Fibroblast of villous mesenchyme (primary cell): ENCODE measurements at regions not wholly inside any gene's neighbourhood (a gene's known extent, or its start where the extent isn't known, plus 50 kb on each side); places are given as distances from the start of the nearest gene placed in this dataset.
"Not testable (repeated sequence)": the region's sequence is repeated elsewhere in the genome, so short reads cannot be mapped to it uniquely, and the experiment has no call there.

Experiments used
- DNase-seq: peaks from one replicate; pipeline ENCODE4 v3.0.0-alpha.2; 2010; ENCODE audit warnings: low read depth
- H3K4me3 ChIP-seq: 2 replicates; pipeline ENCODE4 v1.5.1; 2011; ENCODE audit warnings: low read depth, mild to moderate bottlenecking, low read length
- TF ChIP-seq, protein P1 (sequence below): IDR thresholded peaks from 2 replicates; pipeline ENCODE4 v1.5.1; 2012; ENCODE audit warnings: low read depth, mild to moderate bottlenecking, low read length; ENCODE audit not compliant: insufficient read depth

DNA sequence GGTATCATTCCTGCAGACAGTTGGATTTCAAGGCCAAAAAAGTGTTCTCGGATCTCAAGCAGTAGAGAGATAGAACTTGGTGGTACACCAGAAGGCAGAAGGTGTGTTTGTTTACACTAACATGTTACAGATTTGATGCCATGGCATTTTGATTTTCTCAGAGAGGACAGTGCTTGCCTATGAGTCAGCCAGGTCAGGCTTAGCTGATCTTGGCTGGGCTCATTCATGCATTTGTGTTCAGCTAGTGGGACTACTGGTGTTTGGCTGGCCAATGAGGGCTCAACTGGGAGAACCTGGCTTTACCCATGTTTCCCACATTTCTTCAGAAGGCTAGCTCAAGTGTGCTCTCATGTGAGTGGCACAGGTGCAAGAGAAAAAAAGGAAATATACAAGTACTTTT, 162.0 kb downstream of the C1D start:
- no peak for DNase-seq
- TF ChIP-seq, protein P1, sequence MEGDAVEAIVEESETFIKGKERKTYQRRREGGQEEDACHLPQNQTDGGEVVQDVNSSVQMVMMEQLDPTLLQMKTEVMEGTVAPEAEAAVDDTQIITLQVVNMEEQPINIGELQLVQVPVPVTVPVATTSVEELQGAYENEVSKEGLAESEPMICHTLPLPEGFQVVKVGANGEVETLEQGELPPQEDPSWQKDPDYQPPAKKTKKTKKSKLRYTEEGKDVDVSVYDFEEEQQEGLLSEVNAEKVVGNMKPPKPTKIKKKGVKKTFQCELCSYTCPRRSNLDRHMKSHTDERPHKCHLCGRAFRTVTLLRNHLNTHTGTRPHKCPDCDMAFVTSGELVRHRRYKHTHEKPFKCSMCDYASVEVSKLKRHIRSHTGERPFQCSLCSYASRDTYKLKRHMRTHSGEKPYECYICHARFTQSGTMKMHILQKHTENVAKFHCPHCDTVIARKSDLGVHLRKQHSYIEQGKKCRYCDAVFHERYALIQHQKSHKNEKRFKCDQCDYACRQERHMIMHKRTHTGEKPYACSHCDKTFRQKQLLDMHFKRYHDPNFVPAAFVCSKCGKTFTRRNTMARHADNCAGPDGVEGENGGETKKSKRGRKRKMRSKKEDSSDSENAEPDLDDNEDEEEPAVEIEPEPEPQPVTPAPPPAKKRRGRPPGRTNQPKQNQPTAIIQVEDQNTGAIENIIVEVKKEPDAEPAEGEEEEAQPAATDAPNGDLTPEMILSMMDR = no peak

DNA sequence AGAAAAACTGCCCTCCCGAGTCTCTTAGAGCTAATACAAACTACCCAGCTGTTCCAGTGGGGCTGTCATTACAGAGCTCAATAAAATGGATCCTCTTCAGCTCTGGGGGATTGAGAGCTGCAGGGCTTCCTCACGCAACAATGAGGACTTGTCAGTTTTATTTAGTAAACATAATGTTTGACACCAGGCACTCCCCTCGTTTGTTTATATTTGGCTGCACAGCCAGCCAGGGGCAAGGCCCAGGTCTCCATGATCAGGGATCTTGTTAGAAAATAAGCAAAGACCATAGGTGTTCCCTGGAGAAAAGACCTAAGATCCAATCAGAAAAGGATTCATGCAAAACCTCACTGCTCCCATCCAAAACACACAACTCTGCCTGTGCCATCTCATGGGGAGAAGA, 158.2 kb downstream of the C1D start:
- DNase-seq = no peak
- TF ChIP-seq, protein P1 = no peak

More for the DNA sequence above, 162.0 kb downstream of the C1D start:
- H3K4me3 ChIP-seq = no peak overlapping the region

DNA sequence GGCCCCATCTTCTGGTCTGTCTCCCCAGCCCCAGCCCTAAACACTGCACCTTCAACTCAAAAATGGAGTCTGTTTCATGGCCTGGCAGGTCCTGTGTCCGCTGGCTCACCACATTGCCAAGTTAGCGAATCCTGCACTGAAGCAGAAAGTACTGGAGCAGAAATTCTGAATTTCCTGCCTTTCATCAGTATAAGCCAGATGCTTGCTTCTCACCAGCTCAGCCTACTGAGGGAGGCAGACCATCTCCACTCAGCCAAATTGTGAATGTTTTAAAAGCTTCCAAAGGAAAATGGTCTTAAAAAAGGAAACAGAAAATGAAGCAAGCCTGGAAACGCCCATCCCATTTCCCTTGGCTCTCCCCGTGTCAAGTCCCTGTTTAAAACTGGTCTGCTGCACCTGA, 157.8 kb downstream of the C1D start:
- TF ChIP-seq, protein P1 = no peak
- no peak for DNase-seq
- H3K4me3 ChIP-seq = no peak overlapping the region

More for the DNA sequence above, 158.2 kb downstream of the C1D start:
- no peak overlapping the region for H3K4me3 ChIP-seq

DNA sequence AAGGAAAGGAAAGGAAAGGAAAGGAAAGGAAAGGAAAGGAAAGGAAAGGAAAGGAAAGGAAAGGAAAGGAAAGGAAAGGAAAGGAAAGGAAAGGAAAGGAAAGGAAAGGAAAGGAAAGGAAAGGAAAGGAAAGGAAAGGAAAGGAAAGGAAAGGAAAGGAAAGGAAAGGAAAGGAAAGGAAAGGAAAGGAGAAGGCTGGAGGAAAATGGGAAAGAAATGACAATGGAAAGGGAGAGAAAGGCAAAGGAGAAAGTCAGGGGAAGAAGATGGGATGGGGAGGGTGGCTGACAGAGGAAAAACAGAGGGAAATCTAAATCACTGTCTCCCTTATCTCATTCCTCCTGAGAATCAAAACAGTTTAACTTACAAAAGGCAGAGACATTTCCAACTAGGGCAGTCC, 156.3 kb downstream of the C1D start:
- not testable (repeated sequence) for H3K4me3 ChIP-seq, DNase-seq

GRCh38 chr2:67917332-67918054, 145.3 kb downstream of the C1D start:
- no peak overlapping the region for H3K4me3 ChIP-seq
- TF ChIP-seq, protein P1 = no peak
- peak; percentile 81 for DNase-seq

DNA sequence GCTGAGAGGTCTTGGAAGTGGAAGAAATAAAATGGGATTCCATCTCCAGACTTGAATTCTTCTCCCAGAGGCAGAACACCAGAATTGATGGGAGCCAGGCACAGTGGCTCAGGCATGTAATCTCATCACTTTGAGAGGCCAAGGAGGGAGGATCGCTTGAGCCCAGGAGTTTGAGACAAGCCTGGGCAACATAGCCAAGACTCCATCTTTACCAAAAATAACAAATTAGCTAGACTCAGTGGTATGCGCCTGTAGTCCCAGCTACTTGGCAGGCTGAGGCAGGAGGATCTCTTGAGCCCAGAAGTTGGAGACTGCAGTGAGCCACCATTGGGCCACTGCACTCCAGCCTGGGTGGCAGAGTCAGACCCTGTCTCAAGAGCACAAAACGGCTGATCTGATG, 144.3 kb downstream of the C1D start:
- DNase-seq = no peak
- no peak overlapping the region for H3K4me3 ChIP-seq
- TF ChIP-seq, protein P1 = no peak

- TF ChIP-seq, protein P1 = no peak
- no peak for DNase-seq
- no peak overlapping the region for H3K4me3 ChIP-seq
These were observed 143.3 kb downstream of the C1D start for GRCh38 chr2:67919490-67919889.
